ENCODE measurements at regions not wholly inside any gene's neighbourhood (a gene's known extent, or its start where the extent isn't known, plus 50 kb on each side); places are given as distances from the start of the nearest gene placed in this dataset.
A peak's percentile ranks its signal among the peaks of the same experiment; 100 is the strongest.
"Not testable (repeated sequence)": the region's sequence is repeated elsewhere in the genome, so short reads cannot be mapped to it uniquely, and the experiment has no call there.

DNA sequence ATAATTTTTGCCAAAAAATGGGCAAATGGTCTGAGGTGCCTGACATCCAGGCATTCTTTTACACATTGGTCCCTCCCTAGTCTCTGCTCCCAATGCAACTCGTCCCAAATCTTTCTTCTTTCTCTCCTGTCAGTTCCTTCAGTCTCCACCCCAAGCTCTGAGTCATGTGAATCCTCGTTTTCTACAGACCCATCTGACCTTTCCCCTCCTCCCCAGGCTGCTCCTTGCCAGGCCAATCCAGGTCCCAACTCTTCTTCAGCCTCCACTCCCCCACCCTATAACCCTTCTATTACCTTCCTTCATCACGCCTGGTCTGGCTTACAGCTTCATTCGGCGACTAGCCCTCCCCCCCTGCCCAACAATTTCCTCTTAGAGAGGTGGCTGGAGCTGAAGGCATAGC is 55.3 kb downstream of the BBS10 start:
- not testable (repeated sequence) for H3K79me2 ChIP-seq (ENCODE audit: low read depth); H3K27me3 ChIP-seq (ENCODE audit: insufficient read depth, low read depth); H3K9me3 ChIP-seq (ENCODE audit: insufficient read depth, low read depth); H2AFZ ChIP-seq; H3K4me3 ChIP-seq; H3K27ac ChIP-seq; H3K9me2 ChIP-seq (ENCODE audit: insufficient read depth); H3F3A ChIP-seq (ENCODE audit: insufficient read depth, low read depth); H3K4me2 ChIP-seq; H4K20me1 ChIP-seq (ENCODE audit: insufficient read depth); H3K36me3 ChIP-seq (ENCODE audit: low read depth)
- peaks cover 14% of the 10 kb centered on the region for H3K4me1 ChIP-seq (replicated peaks; ENCODE audit: insufficient read depth)
- BruUV-seq (replicated peaks): TSS peak; percentile 74
- CTCF ChIA-PET: interaction anchor here (0.6 kb wide), 1 partner anchor 164 kb away, joined by 8 read pairs; no protein-coding TSS in a partner anchor
- POLR2A ChIA-PET (ENCODE audit: unreplicated experiment): interaction anchor here (0.6 kb wide), 1 partner anchor 17 kb away, joined by 5 read pairs; no protein-coding TSS in a partner anchor
- intact Hi-C loops (cut with micrococcal nuclease; ENCODE audit: unreplicated experiment): loop anchor here (2.0 kb wide), 2 partner anchors 54 to 208 kb away; partner anchors contain the start of gene NAP1L1
- DNase-seq: peak in 1 of 2 experiments; percentile 14

DNA sequence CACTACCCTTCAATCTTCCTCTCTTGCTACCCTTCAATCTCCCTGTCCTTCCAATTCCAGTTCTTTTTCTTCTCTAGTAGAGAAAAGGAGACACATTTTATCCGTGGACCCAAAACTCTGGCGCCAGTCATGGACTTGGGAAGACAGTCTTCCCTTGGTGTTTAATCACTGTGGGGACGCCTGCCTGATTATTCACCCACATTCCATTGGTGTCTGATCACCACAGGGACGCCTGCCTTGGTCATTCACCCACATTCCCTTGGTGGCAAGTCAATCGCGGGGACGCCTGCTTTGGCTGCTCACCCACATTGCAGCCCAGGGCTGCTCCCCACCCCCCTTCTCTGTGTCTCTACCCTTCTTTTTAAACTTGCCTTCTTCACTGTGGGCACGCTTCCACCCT is 55.9 kb downstream of the BBS10 start:
- H3F3A ChIP-seq (ENCODE audit: insufficient read depth, low read depth); H3K36me3 ChIP-seq (ENCODE audit: low read depth); H3K4me2 ChIP-seq; H3K9me2 ChIP-seq (ENCODE audit: insufficient read depth); H4K20me1 ChIP-seq (ENCODE audit: insufficient read depth); H3K4me3 ChIP-seq; CTCF ChIA-PET; BruUV-seq (replicated peaks); H3K79me2 ChIP-seq (ENCODE audit: low read depth); POLR2A ChIA-PET (ENCODE audit: unreplicated experiment); H3K27me3 ChIP-seq (ENCODE audit: insufficient read depth, low read depth); H3K9me3 ChIP-seq (ENCODE audit: insufficient read depth, low read depth): not testable (repeated sequence)
- H2AFZ ChIP-seq: 0 out of 2 replicates have a peak overlapping the region, but pooled peaks have one; percentile 39
- H3K27ac ChIP-seq: peak overlapping the region; percentile 55
- H3K4me1 ChIP-seq (replicated peaks; ENCODE audit: insufficient read depth): peaks cover 14% of the 10 kb centered on the region
- DNase-seq: peak in 1 of 2 experiments; percentile 72
- intact Hi-C loops (cut with micrococcal nuclease; ENCODE audit: unreplicated experiment): loop anchor here (2.0 kb wide), 2 partner anchors 54 to 208 kb away; partner anchors contain the start of gene NAP1L1

DNA sequence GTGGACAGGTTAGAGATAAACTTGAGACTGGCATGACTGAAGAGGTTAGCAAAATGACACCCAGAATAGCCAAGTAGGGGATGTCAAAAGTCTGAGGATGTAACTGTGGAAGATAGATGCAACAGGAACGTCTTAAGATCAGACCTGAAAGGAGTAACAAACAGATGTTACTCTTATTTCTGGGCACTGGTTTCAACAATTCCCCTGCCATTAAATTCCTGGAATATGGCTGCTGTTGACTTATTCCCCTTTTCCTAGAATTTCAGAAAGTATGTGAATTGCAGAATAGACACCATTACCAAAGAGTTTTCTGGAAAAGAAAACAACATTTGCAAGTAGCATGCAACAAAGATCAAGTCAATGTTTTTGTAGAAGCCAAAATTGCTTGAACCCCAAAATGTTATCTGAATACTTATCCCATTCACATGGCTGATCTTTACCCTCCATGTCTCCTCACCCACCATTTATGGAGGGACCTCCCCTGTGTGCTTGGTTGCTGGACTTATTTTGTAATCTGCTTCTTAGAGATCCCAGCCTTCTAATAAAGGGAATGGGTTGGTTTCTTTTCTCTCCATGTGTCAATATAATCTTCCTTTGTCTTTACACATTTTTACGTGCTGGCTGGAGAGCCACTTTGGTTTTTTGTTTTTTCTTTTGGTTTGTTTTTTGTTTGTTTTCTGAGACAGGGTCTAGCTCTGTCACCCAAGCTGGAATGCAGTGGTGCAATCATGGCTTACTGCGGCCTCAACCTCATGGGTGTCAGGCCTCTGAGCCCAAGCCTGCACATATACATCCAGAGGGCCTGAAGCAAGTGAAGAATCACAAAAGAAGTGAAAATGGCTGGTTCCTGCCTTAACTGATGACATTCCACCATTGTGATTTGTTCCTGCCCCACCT is 57.0 kb downstream of the BBS10 start:
- TF ChIP-seq, protein P1, sequence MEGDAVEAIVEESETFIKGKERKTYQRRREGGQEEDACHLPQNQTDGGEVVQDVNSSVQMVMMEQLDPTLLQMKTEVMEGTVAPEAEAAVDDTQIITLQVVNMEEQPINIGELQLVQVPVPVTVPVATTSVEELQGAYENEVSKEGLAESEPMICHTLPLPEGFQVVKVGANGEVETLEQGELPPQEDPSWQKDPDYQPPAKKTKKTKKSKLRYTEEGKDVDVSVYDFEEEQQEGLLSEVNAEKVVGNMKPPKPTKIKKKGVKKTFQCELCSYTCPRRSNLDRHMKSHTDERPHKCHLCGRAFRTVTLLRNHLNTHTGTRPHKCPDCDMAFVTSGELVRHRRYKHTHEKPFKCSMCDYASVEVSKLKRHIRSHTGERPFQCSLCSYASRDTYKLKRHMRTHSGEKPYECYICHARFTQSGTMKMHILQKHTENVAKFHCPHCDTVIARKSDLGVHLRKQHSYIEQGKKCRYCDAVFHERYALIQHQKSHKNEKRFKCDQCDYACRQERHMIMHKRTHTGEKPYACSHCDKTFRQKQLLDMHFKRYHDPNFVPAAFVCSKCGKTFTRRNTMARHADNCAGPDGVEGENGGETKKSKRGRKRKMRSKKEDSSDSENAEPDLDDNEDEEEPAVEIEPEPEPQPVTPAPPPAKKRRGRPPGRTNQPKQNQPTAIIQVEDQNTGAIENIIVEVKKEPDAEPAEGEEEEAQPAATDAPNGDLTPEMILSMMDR (conservative IDR thresholded peaks at IDR 0.05): no peak
- TF ChIP-seq EZH2 (IDR thresholded peaks at IDR 0.05; ENCODE audit: low read depth): no peak
- Histone ChIP-seq H3K4me2 (no peak overlapping the region), H3K4me3 (no peak overlapping the region), H3K9me3 (ENCODE audit: insufficient read depth, low read depth) (no peaks in the 10 kb centered on the region), H3K27ac (peak overlapping the region; percentile 55; the same call in 1 of the 2 replicates), H3K27me3 (ENCODE audit: insufficient read depth, low read depth) (no peaks in the 10 kb centered on the region), H4K20me1 (ENCODE audit: insufficient read depth) (no peaks in the 10 kb centered on the region), H3F3A (ENCODE audit: insufficient read depth, low read depth) (0 out of 2 replicates have a peak, but pooled peaks cover 3% of the 10 kb centered on the region), H3K79me2 (ENCODE audit: low read depth) (no peaks in the 10 kb centered on the region), H2AFZ (no peak overlapping the region), H3K9me2 (ENCODE audit: insufficient read depth) (no peaks in the 10 kb centered on the region; the same call in 1 of the 2 replicates), H3K4me1 (replicated peaks; ENCODE audit: insufficient read depth) (peaks cover 14% of the 10 kb centered on the region), H3K36me3 (ENCODE audit: low read depth) (no peaks in the 10 kb centered on the region)
- no TSS peak for BruUV-seq (replicated peaks)
- intact Hi-C loops (cut with micrococcal nuclease; ENCODE audit: unreplicated experiment): no loop called here
- DNase-seq: peak in 1 of 2 experiments; percentile 59
- CTCF ChIA-PET: no interaction called here
- POLR2A ChIA-PET (ENCODE audit: unreplicated experiment): interaction anchor here (0.6 kb wide), 1 partner anchor 83 kb away, joined by 5 read pairs; no protein-coding TSS in a partner anchor

DNA sequence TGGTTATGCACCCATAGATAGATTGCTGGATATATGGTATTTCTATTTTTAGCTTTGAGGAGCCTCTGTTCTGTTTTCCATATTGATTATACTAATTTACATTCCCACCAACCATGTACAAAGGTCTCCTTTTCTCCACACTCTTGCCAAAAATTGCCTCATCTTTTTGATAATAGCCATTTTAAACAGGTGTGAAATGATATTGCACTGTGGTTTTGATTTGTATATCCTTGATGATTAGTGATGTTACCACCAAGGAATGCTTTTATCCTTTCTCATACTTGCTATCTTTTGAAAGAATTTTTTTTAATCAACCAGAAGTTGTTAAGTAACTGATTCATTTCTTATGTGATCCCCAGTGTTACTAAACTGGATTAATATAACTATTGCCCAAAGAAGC is 60.0 kb downstream of the BBS10 start:
- H3K9me2 ChIP-seq (ENCODE audit: insufficient read depth): no peaks in the 10 kb centered on the region; the same call in 1 of the 2 replicates
- H3F3A ChIP-seq (ENCODE audit: insufficient read depth, low read depth): 0 out of 2 replicates have a peak, but pooled peaks cover 3% of the 10 kb centered on the region
- ChIA-PET CTCF (no interaction called here), POLR2A (ENCODE audit: unreplicated experiment) (interaction anchor here (0.6 kb wide), 1 partner anchor 295 kb away, joined by 9 read pairs; no protein-coding TSS in a partner anchor)
- no peak overlapping the region for H3K4me2 ChIP-seq
- no peak overlapping the region for H3K27ac ChIP-seq
- no peaks in the 10 kb centered on the region for H4K20me1 ChIP-seq (ENCODE audit: insufficient read depth)
- H3K79me2 ChIP-seq (ENCODE audit: low read depth): no peaks in the 10 kb centered on the region
- H2AFZ ChIP-seq: no peak overlapping the region
- DNase-seq: no peak
- peaks cover 14% of the 10 kb centered on the region for H3K4me1 ChIP-seq (replicated peaks; ENCODE audit: insufficient read depth)
- H3K36me3 ChIP-seq (ENCODE audit: low read depth): no peaks in the 10 kb centered on the region
- H3K27me3 ChIP-seq (ENCODE audit: insufficient read depth, low read depth): no peaks in the 10 kb centered on the region
- H3K4me3 ChIP-seq: no peak overlapping the region
- H3K9me3 ChIP-seq (ENCODE audit: insufficient read depth, low read depth): 0 out of 2 replicates have a peak, but pooled peaks cover 5% of the 10 kb centered on the region
- BruUV-seq (replicated peaks): no TSS peak
- intact Hi-C loops (cut with micrococcal nuclease; ENCODE audit: unreplicated experiment): loop anchor here (10.0 kb wide), 1 partner anchor 113 kb away; no protein-coding TSS in a partner anchor
- no peak for TF ChIP-seq EZH2 (IDR thresholded peaks at IDR 0.05; ENCODE audit: low read depth)
- TF ChIP-seq, protein P1 (conservative IDR thresholded peaks at IDR 0.05): no peak

Measured in PC-9 (cell line).